Astrocyte (in vitro differentiated cells and primary cell): ENCODE measurements at regions not wholly inside any gene's neighbourhood (a gene's known extent, or its start where the extent isn't known, plus 50 kb on each side); places are given as distances from the start of the nearest gene placed in this dataset.

Source experiments
- DNase-seq: peaks from one replicate; pipeline ENCODE4 v3.0.0-alpha.2; 2010; ENCODE audit warnings: low read depth
- FAIRE-seq: peaks from 2 replicates; lab custom pipeline; 2011; peaks lifted over from hg19 to GRCh38; lab: Jason Lieb, UNC
- H2AFZ ChIP-seq: 2 replicates; pipeline ENCODE4 v1.6.0; 2012; ENCODE audit warnings: low read depth, low read length, inconsistent platforms
- H3K27ac ChIP-seq: 2 replicates; pipeline ENCODE4 v1.5.1; 2011; ENCODE audit warnings: low read depth, low read length, inconsistent platforms
- H3K27me3 ChIP-seq: 2 replicates; pipeline ENCODE4 v1.6.0; 2011; ENCODE audit warnings: low read length, inconsistent platforms; ENCODE audit not compliant: insufficient read depth
- H3K36me3 ChIP-seq: 2 replicates; pipeline ENCODE4 v1.5.1; 2011; ENCODE audit warnings: low read length, inconsistent platforms; ENCODE audit not compliant: insufficient read depth
- H3K4me1 ChIP-seq: 2 replicates; pipeline ENCODE4 v1.5.1; 2011; ENCODE audit warnings: low read length, inconsistent platforms; ENCODE audit not compliant: insufficient read depth
- H3K4me2 ChIP-seq: 2 replicates; pipeline ENCODE4 v1.6.0; 2012; ENCODE audit warnings: low read length, inconsistent platforms
- H3K4me3 ChIP-seq: 2 replicates; pipeline ENCODE4 v1.5.1; 2011; ENCODE audit warnings: low read depth, mild to moderate bottlenecking, low read length, inconsistent platforms; ENCODE audit not compliant: insufficient read depth
- H3K79me2 ChIP-seq: 2 replicates; pipeline ENCODE4 v1.6.0; 2012; ENCODE audit warnings: mild to moderate bottlenecking, low read length, inconsistent platforms; ENCODE audit not compliant: insufficient read depth
- H3K9ac ChIP-seq: 2 replicates; pipeline ENCODE4 v1.6.0; 2012; ENCODE audit warnings: mild to moderate bottlenecking, low read length, inconsistent platforms
- H3K9me3 ChIP-seq: 2 replicates; pipeline ENCODE4 v1.5.1; 2012; ENCODE audit warnings: low read depth, mild to moderate bottlenecking, low read length, inconsistent platforms; ENCODE audit not compliant: insufficient read depth
- H4K20me1 ChIP-seq: 2 replicates; pipeline ENCODE4 v1.6.0; 2012; ENCODE audit warnings: low read length, inconsistent platforms; ENCODE audit not compliant: insufficient read depth
- H3K27ac Mint-ChIP-seq: one replicate; pipeline ENCODE4 v1.8.0; 2021; ENCODE audit warnings: mild to moderate bottlenecking, mixed read lengths; ENCODE audit not compliant: unreplicated experiment
- H3K27me3 Mint-ChIP-seq: one replicate; pipeline ENCODE4 v1.8.0; 2021; ENCODE audit warnings: low read depth, mixed read lengths; ENCODE audit not compliant: unreplicated experiment
- H3K36me3 Mint-ChIP-seq: one replicate; pipeline ENCODE4 v1.8.0; 2021; ENCODE audit warnings: low read depth, mixed read lengths; ENCODE audit not compliant: unreplicated experiment
- H3K4me1 Mint-ChIP-seq: one replicate; pipeline ENCODE4 v1.8.0; 2021; ENCODE audit warnings: low read depth, mixed read lengths; ENCODE audit not compliant: unreplicated experiment
- H3K4me3 Mint-ChIP-seq: one replicate; pipeline ENCODE4 v1.8.0; 2021; ENCODE audit warnings: mild to moderate bottlenecking, moderate library complexity, mixed read lengths; ENCODE audit not compliant: unreplicated experiment
- H3K9me3 Mint-ChIP-seq: one replicate; pipeline ENCODE4 v1.8.0; 2021; ENCODE audit warnings: mild to moderate bottlenecking, mixed read lengths; ENCODE audit not compliant: unreplicated experiment
- CTCF ChIP-seq: IDR thresholded peaks from 2 replicates; pipeline ENCODE4 v1.5.1; 2011; ENCODE audit warnings: low read depth, mild to moderate bottlenecking, inconsistent platforms, low read length, moderate library complexity; ENCODE audit not compliant: insufficient read depth
- EZH2 ChIP-seq: IDR thresholded peaks from 2 replicates; pipeline ENCODE4 v1.6.1; 2012; ENCODE audit warnings: mild to moderate bottlenecking, low read length, inconsistent platforms; ENCODE audit not compliant: insufficient read depth

DNA sequence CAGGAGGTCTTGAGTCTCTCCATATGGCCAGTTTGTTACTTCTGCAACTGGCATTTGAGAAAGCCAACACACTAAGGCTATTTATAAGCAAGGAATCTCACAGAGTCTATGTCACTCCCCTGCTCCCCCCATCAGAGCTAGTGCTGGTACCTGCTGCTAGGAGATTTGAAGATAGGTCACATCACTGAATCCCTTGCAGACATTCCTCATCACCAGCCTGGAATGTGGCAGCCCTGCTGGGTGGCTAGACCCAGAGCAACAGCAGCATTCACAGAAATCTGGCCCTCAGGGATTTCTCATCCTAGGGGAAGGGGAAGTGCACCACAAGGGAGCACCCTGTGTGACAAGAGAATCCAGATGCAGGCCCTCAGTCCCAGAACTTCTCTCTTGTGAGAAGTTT lies 672.1 kb downstream of the HACE1 start:
- H3K9me3 ChIP-seq, result no peaks in the 10 kb centered on the region
- Mint-ChIP-seq H3K9me3 (no peaks in the 10 kb centered on the region), H3K27ac (no peak overlapping the region), H3K36me3 (no peaks in the 10 kb centered on the region), H3K4me3 (no peak overlapping the region), H3K4me1 (peaks cover 14% of the 10 kb centered on the region), H3K27me3 (no peaks in the 10 kb centered on the region)
- no peak overlapping the region for H3K4me2 ChIP-seq
- no peaks in the 10 kb centered on the region for H4K20me1 ChIP-seq
- no peaks in the 10 kb centered on the region for H3K27me3 ChIP-seq
- H3K4me1 ChIP-seq, result no peaks in the 10 kb centered on the region
- H3K36me3 ChIP-seq, result no peaks in the 10 kb centered on the region
- no peak overlapping the region for H3K4me3 ChIP-seq
- no peak overlapping the region for H3K27ac ChIP-seq
- no peak overlapping the region for H3K9ac ChIP-seq
- no peak overlapping the region for H2AFZ ChIP-seq
- DNase-seq (no peak), FAIRE-seq (no peak)
- TF ChIP-seq CTCF (no peak), EZH2 (no peak)
- H3K79me2 ChIP-seq, result no peaks in the 10 kb centered on the region

- Mint-ChIP-seq H3K9me3 (no peaks in the 10 kb centered on the region), H3K4me3 (no peak overlapping the region), H3K4me1 (peaks cover 15% of the 10 kb centered on the region), H3K27me3 (no peaks in the 10 kb centered on the region), H3K27ac (no peak overlapping the region), H3K36me3 (no peaks in the 10 kb centered on the region)
- H4K20me1 ChIP-seq, result no peaks in the 10 kb centered on the region
- no peaks in the 10 kb centered on the region for H3K36me3 ChIP-seq
- no peak for TF ChIP-seq EZH2
- H3K9ac ChIP-seq, result no peak overlapping the region
- no peak overlapping the region for H3K4me2 ChIP-seq
- H3K4me1 ChIP-seq, result no peaks in the 10 kb centered on the region
- no peaks in the 10 kb centered on the region for H3K9me3 ChIP-seq
- H3K27me3 ChIP-seq, result no peaks in the 10 kb centered on the region
- FAIRE-seq (no peak), DNase-seq (no peak)
- H2AFZ ChIP-seq, result no peak overlapping the region
- H3K4me3 ChIP-seq, result no peak overlapping the region
- no peak overlapping the region for H3K27ac ChIP-seq
- H3K79me2 ChIP-seq, result no peaks in the 10 kb centered on the region
These were observed 672.9 kb downstream of the HACE1 start for GRCh38 chr6:104186831-104187230.

- DNase-seq (no peak), FAIRE-seq (no peak)
- no peak for TF ChIP-seq EZH2
- no peak for TF ChIP-seq CTCF
- Mint-ChIP-seq H3K4me3 (no peak overlapping the region), H3K9me3 (no peaks in the 10 kb centered on the region), H3K27ac (no peak overlapping the region), H3K4me1 (peaks cover 15% of the 10 kb centered on the region), H3K27me3 (no peaks in the 10 kb centered on the region), H3K36me3 (no peaks in the 10 kb centered on the region)
- Histone ChIP-seq H3K4me2 (no peak overlapping the region), H3K36me3 (no peaks in the 10 kb centered on the region), H3K27me3 (no peaks in the 10 kb centered on the region), H3K9ac (no peak overlapping the region), H3K79me2 (no peaks in the 10 kb centered on the region), H2AFZ (no peak overlapping the region), H4K20me1 (no peaks in the 10 kb centered on the region), H3K9me3 (no peaks in the 10 kb centered on the region), H3K27ac (no peak overlapping the region), H3K4me3 (no peak overlapping the region), H3K4me1 (no peaks in the 10 kb centered on the region)
These were observed 675.8 kb downstream of the HACE1 start for GRCh38 chr6:104183816-104184435.
